ENCODE measurements at regions not wholly inside any gene's neighbourhood (a gene's known extent, or its start where the extent isn't known, plus 50 kb on each side); places are given as distances from the start of the nearest gene placed in this dataset.

DNA sequence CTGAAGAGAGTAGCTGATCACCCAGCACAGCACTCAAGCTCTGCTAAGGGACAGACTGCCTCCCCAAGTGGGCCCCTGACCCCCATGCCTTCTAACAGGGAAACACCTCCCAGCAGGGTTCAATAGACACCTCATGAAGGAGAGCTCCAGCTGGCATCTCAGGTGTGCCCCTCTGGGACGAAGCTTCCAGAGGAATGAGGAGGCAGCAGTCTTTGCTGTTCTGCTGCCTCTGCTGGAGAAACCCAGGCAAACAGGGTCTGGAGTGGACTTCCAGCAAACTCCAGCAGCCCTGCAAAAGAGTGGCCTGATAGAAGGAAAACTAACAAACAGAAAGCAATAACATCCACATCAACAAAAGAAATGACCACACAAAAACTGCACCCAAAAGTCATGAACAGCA lies 412.8 kb downstream of the PRDM5 start:
- no peak overlapping the region for H3K4me3 ChIP-seq (ENCODE audit: low read length)
- no peak for DNase-seq (ENCODE audit: low read depth)
- TF ChIP-seq, protein P1, sequence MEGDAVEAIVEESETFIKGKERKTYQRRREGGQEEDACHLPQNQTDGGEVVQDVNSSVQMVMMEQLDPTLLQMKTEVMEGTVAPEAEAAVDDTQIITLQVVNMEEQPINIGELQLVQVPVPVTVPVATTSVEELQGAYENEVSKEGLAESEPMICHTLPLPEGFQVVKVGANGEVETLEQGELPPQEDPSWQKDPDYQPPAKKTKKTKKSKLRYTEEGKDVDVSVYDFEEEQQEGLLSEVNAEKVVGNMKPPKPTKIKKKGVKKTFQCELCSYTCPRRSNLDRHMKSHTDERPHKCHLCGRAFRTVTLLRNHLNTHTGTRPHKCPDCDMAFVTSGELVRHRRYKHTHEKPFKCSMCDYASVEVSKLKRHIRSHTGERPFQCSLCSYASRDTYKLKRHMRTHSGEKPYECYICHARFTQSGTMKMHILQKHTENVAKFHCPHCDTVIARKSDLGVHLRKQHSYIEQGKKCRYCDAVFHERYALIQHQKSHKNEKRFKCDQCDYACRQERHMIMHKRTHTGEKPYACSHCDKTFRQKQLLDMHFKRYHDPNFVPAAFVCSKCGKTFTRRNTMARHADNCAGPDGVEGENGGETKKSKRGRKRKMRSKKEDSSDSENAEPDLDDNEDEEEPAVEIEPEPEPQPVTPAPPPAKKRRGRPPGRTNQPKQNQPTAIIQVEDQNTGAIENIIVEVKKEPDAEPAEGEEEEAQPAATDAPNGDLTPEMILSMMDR (conservative IDR thresholded peaks at IDR 0.05; ENCODE audit: low read depth, low read length) = no peak

DNA sequence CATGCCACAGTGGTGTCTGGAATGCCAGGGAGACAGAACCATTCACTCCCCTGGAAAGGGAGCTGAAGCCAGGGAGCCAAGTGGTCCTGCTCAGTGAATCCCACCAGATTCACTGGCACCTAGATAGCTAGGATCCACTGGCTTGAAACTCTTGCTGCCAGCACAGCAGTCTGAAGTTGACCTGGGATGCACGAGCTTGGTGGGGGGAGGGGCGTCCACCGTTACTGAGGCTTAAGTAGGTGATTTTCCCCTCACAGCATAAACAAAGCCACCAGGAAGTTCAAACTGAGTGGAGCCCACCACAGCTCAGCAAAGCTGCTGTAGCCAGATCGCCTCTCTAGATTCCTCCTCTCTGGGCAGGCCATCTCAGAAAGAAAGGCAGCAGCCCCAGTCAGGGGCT lies 413.3 kb downstream of the PRDM5 start:
- no peak for DNase-seq (ENCODE audit: low read depth)
- TF ChIP-seq, protein P1 (conservative IDR thresholded peaks at IDR 0.05; ENCODE audit: low read depth, low read length) = no peak
- H3K4me3 ChIP-seq (ENCODE audit: low read length) = no peak overlapping the region

DNA sequence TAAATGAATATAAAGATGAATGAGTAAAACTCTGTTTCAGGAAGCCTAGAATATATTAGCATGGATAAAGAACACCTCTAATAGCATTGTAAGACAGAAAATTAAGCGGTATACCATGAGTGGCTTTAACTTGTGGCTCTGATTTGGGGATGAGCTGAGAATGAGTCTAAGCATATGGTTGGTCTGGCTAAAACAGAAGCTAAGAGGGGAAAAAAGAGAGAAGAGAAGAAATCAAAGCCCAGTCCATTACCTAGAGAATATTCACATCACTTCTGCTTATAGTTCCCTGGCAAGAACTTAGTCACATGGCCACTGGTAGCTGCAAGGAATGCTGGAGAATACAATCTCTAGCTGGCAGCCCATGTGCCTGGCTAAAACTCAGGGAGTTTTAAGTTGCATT lies 414.5 kb downstream of the PRDM5 start:
- DNase-seq (ENCODE audit: low read depth) = no peak
- no peak overlapping the region for H3K4me3 ChIP-seq (ENCODE audit: low read length)
- TF ChIP-seq, protein P1 (conservative IDR thresholded peaks at IDR 0.05; ENCODE audit: low read depth, low read length) = no peak

DNA sequence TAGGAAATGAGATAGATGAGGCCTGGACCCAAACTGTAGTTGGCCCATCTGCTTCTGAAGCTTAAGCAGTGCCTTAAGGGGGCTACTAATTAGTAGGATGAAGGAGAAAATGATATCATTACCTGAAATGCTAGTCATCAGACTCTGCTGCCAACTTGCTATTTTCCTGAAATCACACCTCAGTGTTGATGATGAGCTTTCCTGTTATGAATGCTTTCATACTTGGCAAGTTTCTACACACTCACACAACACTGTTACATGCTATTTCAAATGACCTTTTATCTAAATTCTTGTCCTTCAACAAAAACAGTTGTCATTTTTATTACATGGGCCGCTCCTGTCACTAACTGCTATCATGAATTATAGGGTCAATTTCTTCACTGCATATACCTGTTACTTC lies 416.0 kb downstream of the PRDM5 start:
- TF ChIP-seq, protein P1 (conservative IDR thresholded peaks at IDR 0.05; ENCODE audit: low read depth, low read length) = no peak
- DNase-seq (ENCODE audit: low read depth) = no peak
- H3K4me3 ChIP-seq (ENCODE audit: low read length) = no peak overlapping the region

DNA sequence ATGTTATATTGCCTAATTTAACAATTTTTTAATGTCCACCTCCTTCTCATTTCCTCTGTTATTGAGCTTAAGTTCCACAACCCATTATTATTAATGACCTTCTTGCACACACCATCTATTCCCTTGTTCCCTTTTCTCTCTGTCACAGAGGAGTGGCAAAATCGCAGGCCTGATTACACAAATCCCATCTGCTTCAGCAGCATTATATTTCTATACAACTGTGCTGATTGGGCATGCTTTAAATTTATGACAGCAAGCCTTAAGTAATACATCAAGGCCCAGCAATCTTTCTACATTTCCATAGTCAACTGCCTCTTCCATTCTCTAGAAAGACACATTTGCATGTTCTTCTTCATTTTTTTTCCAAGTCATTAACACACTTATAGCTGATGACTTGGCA lies 423.8 kb downstream of the PRDM5 start:
- TF ChIP-seq, protein P1 (conservative IDR thresholded peaks at IDR 0.05; ENCODE audit: low read depth, low read length) = no peak
- no peak overlapping the region for H3K4me3 ChIP-seq (ENCODE audit: low read length)
- no peak for DNase-seq (ENCODE audit: low read depth)

DNA sequence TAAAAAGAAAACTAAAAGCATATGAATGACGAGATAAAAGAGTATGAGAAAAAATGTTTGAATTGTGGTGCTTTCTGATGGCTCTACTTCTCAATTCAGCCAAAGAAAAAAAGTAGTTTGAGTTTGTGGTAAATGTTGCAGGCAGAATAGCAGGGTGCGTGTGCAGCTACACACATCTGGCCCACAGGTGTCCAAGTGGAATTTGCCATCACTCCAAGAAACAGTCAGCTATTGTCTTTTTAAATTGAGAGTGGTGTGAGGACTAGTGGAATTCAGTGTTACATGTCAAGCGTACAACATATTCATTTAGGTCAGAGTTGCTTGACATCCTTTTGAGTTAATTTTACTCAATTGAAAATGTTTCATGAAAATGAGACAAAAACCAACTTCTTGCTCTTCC lies 424.8 kb upstream of the MAD2L1 start:
- TF ChIP-seq, protein P1 (conservative IDR thresholded peaks at IDR 0.05; ENCODE audit: low read depth, low read length) = no peak
- no peak overlapping the region for H3K4me3 ChIP-seq (ENCODE audit: low read length)
- DNase-seq (ENCODE audit: low read depth) = no peak

DNA sequence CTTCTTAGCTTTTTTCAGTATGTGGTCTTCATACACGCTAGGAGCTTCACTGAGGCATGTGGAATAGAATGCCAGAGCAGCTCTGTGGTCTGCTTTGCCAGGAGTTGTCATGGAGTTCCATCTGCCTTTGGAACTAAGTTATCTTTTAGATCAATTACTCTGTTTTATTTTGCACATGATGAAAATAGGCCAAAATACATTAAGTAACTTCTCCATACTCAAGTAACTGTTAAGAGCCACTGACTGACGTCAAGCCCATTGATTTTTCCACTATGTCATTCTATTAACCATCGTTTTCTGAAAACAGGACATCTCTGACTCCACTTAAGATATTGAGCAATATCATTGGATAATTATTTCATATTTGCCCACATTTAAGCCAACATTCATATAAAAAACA lies 415.1 kb upstream of the MAD2L1 start:
- TF ChIP-seq, protein P1 (conservative IDR thresholded peaks at IDR 0.05; ENCODE audit: low read depth, low read length) = no peak
- no peak for DNase-seq (ENCODE audit: low read depth)
- H3K4me3 ChIP-seq (ENCODE audit: low read length) = no peak overlapping the region

Measured in retinal pigment epithelial cell (primary cell).